ENCODE measurements at regions not wholly inside any gene's neighbourhood (a gene's known extent, or its start where the extent isn't known, plus 50 kb on each side); places are given as distances from the start of the nearest gene placed in this dataset.

GRCh38 chr11:36738292-36738861, 140.3 kb upstream of the RAG2 start:
- H4K5ac ChIP-seq (ENCODE audit: insufficient read length, low read depth, low read length), result no peak overlapping the region
- H3T11ph ChIP-seq (ENCODE audit: low read length), result no peak overlapping the region
- H3K27ac ChIP-seq (ENCODE audit: insufficient read length, low read depth, low read length), result no peak overlapping the region
- Mint-ChIP-seq H3K4me1 (no peaks in the 10 kb centered on the region), H3K9me3 (no peaks in the 10 kb centered on the region), H3K27ac (no peak overlapping the region), H3K4me3 (no peak overlapping the region), H3K36me3 (ENCODE audit: insufficient read depth in 1 of 3, low read depth in 3 of 3) (no peaks in the 10 kb centered on the region), H3K27me3 (ENCODE audit: low read depth) (peaks cover 11% of the 10 kb centered on the region)
- H2AFZ ChIP-seq (ENCODE audit: low read length), result no peak overlapping the region
- H3K4ac ChIP-seq (ENCODE audit: low read depth, low read length), result no peak overlapping the region
- H2BK12ac ChIP-seq (ENCODE audit: insufficient read length, low read depth, low read length), result no peak overlapping the region
- no peak overlapping the region for H2BK5ac ChIP-seq (ENCODE audit: insufficient read length, low read length)
- no peak overlapping the region for H2BK20ac ChIP-seq (ENCODE audit: low read depth, low read length, poor library complexity, severe bottlenecking)
- H3K9ac ChIP-seq (ENCODE audit: extremely low read depth, insufficient read length, low read length), result no peak overlapping the region
- H2BK120ac ChIP-seq (ENCODE audit: low read depth, low read length, poor library complexity, severe bottlenecking), result no peak overlapping the region
- no peaks in the 10 kb centered on the region for H3K4me1 ChIP-seq (ENCODE audit: insufficient read depth, low read length)
- H4K8ac ChIP-seq (replicated peaks; ENCODE audit: insufficient read length, low read depth, low read length), result no peak overlapping the region
- no peak overlapping the region for H2BK15ac ChIP-seq (ENCODE audit: low read depth, low read length)
- H3K56ac ChIP-seq (ENCODE audit: insufficient read length, low read depth, low read length), result no peak overlapping the region
- H4K91ac ChIP-seq (ENCODE audit: insufficient read length, low read depth, low read length), result no peak overlapping the region
- H3K18ac ChIP-seq (ENCODE audit: insufficient read length, low read depth, low read length), result no peak overlapping the region
- no peaks in the 10 kb centered on the region for H3K79me2 ChIP-seq (ENCODE audit: insufficient read depth, low read length)
- no peak for DNase-seq
- no peaks in the 10 kb centered on the region for H3K79me1 ChIP-seq (ENCODE audit: insufficient read depth, low read depth, low read length, poor library complexity, severe bottlenecking)
- WGBS (ENCODE audit: extremely low coverage, insufficient read length, low lambda C conversion rate), result no CpG with 5 or more reads among the region's 3 CpGs
- H3K23ac ChIP-seq (ENCODE audit: insufficient read length, low read depth, low read length), result no peak overlapping the region
- H3K27me3 ChIP-seq (ENCODE audit: insufficient read depth, low read length), result no peaks in the 10 kb centered on the region
- no peak overlapping the region for H3K14ac ChIP-seq (ENCODE audit: insufficient read depth, low read length)
- no peaks in the 10 kb centered on the region for H3K23me2 ChIP-seq (ENCODE audit: insufficient read length, low read depth, low read length, poor library complexity, severe bottlenecking)
- H2AK5ac ChIP-seq (ENCODE audit: insufficient read length, low read length), result no peak overlapping the region
- no peak overlapping the region for H3K4me2 ChIP-seq (ENCODE audit: insufficient read depth, insufficient read length, low read length)
- no peaks in the 10 kb centered on the region for H4K20me1 ChIP-seq (ENCODE audit: control insufficient read depth, insufficient read depth, insufficient read length)
- TF ChIP-seq CTCF (conservative IDR thresholded peaks at IDR 0.05), result no peak
- no peaks in the 10 kb centered on the region for H3K9me3 ChIP-seq (ENCODE audit: control insufficient read depth, low read depth, low read length)
